IMR-90 (cell line): ENCODE measurements at regions not wholly inside any gene's neighbourhood (a gene's known extent, or its start where the extent isn't known, plus 50 kb on each side); places are given as distances from the start of the nearest gene placed in this dataset.

Source experiments
- ATAC-seq: fragments of 200-7000 bp; cut with Tn5 transposase; 2 replicates; pipeline ENCODE4 v1.9.1; 2020; ENCODE audit warnings: low read depth, mild to moderate bottlenecking, moderate library complexity
- BruUV-seq: library from RNA; stranded (reverse); fragments of 400-500 nt; replicated peaks from 2 replicates; lab custom pipeline; 2021; lab: Mats Ljungman, UMichigan
- CTCF ChIA-PET: fragments of 300-600 bp; formaldehyde crosslinking; extraction: SDS; loops from one replicate; lab custom pipeline; 2021; ENCODE audit warnings: antibody characterized with exemption; lab: Yijun Ruan, JAX
- POLR2A ChIA-PET: fragments of 300-600 bp; sonication (Branson Sonifier 250); formaldehyde crosslinking; loops from one replicate; lab custom pipeline; 2022; ENCODE audit warnings: antibody characterized with exemption; ENCODE audit not compliant: unreplicated experiment; lab: Charles Lee
- DNase-seq: peaks from one replicate; pipeline ENCODE4 v3.0.0; 2013
- H2AFZ ChIP-seq: replicated peaks from 2 replicates; pipeline ENCODE3; 2013; ENCODE audit warnings: low read length, mild to moderate bottlenecking; ENCODE audit not compliant: poor library complexity
- H2AK5ac ChIP-seq: 2 replicates; pipeline ENCODE4 v1.6.1; 2013; ENCODE audit warnings: low read depth, low read length, inconsistent platforms
- H2AK9ac ChIP-seq: replicated peaks from 2 replicates; pipeline ENCODE3; 2013; ENCODE audit warnings: mild to moderate bottlenecking, low read depth, low read length, moderate library complexity; ENCODE audit not compliant: poor library complexity
- H2BK120ac ChIP-seq: 2 replicates; pipeline ENCODE4 v1.6.1; 2013; ENCODE audit warnings: low read depth, low read length, inconsistent platforms
- H2BK15ac ChIP-seq: 3 replicates; pipeline ENCODE4 v1.6.1; 2013; ENCODE audit warnings: low read depth, low read length, inconsistent platforms
- H2BK20ac ChIP-seq: 2 replicates; pipeline ENCODE4 v1.6.1; 2013; ENCODE audit warnings: low read depth, mild to moderate bottlenecking, inconsistent platforms, low read length, moderate library complexity
- H2BK5ac ChIP-seq: 2 replicates; pipeline ENCODE4 v1.6.1; 2013; ENCODE audit warnings: mild to moderate bottlenecking, low read depth, low read length, inconsistent platforms; ENCODE audit not compliant: poor library complexity, severe bottlenecking
- H3K14ac ChIP-seq: replicated peaks from 2 replicates; pipeline ENCODE4 v1.6.1; 2013; ENCODE audit warnings: low read depth, low read length, inconsistent platforms
- H3K18ac ChIP-seq: 2 replicates; pipeline ENCODE4 v1.6.1; 2013; ENCODE audit warnings: low read depth, low read length, control low read depth
- H3K23ac ChIP-seq: 2 replicates; pipeline ENCODE4 v1.6.1; 2013; ENCODE audit warnings: low read depth, low read length, inconsistent platforms
- H3K27ac ChIP-seq: 2 replicates; pipeline ENCODE4 v1.5.1; 2013; ENCODE audit warnings: mild to moderate bottlenecking, control low read depth, low read length; ENCODE audit not compliant: insufficient read depth
- H3K27me3 ChIP-seq: 2 replicates; pipeline ENCODE4 v1.6.1; 2013; ENCODE audit warnings: low read length; ENCODE audit not compliant: control insufficient read depth, insufficient read depth
- H3K36me3 ChIP-seq: 2 replicates; pipeline ENCODE4 v1.6.1; 2013; ENCODE audit warnings: low read length, mixed read lengths; ENCODE audit not compliant: control insufficient read depth, insufficient read depth
- H3K4ac ChIP-seq: 2 replicates; pipeline ENCODE4 v1.6.1; 2013; ENCODE audit warnings: low read depth, low read length, inconsistent platforms
- H3K4me1 ChIP-seq: 2 replicates; pipeline ENCODE4 v1.6.1; 2013; ENCODE audit warnings: low read length, mixed read lengths; ENCODE audit not compliant: control insufficient read depth, insufficient read depth
- H3K4me2 ChIP-seq: 2 replicates; pipeline ENCODE4 v1.6.1; 2013; ENCODE audit warnings: low read depth, mild to moderate bottlenecking, control low read depth, low read length, moderate library complexity
- H3K4me3 ChIP-seq: 2 replicates; pipeline ENCODE4 v1.5.1; 2013; ENCODE audit warnings: low read depth, mild to moderate bottlenecking, control low read depth, low read length, moderate library complexity; ENCODE audit not compliant: insufficient read depth
- H3K56ac ChIP-seq: 2 replicates; pipeline ENCODE4 v1.6.1; 2013; ENCODE audit warnings: low read length, inconsistent platforms; ENCODE audit not compliant: insufficient read depth; ENCODE audit errors: extremely low read depth
- H3K79me1 ChIP-seq, 2 experiments: 2 replicates each; pipeline ENCODE4 v1.6.1; 2013; ENCODE audit warnings: low read length in 2 of 2, inconsistent platforms in 1 of 2, low read depth in 1 of 2
- H3K9ac ChIP-seq: 2 replicates; pipeline ENCODE4 v1.6.1; 2013; ENCODE audit warnings: low read depth, low read length, control low read depth
- H3K9me1 ChIP-seq: 2 replicates; pipeline ENCODE4 v1.6.1; 2013; ENCODE audit warnings: low read length, inconsistent platforms; ENCODE audit not compliant: insufficient read depth
- H3K9me3 ChIP-seq: 2 replicates; pipeline ENCODE4 v1.6.1; 2013; ENCODE audit warnings: low read length; ENCODE audit not compliant: control insufficient read depth, insufficient read depth
- H4K20me1 ChIP-seq: 2 replicates; pipeline ENCODE4 v1.6.1; 2013; ENCODE audit warnings: low read length, inconsistent platforms; ENCODE audit not compliant: insufficient read depth
- H4K5ac ChIP-seq: 2 replicates; pipeline ENCODE4 v1.6.1; 2013; ENCODE audit warnings: mild to moderate bottlenecking, low read depth, low read length, control low read depth
- H4K8ac ChIP-seq, 2 experiments: 2 replicates each; pipeline ENCODE4 v1.6.1; 2013; ENCODE audit warnings: low read depth in 2 of 2, low read length in 2 of 2, control low read depth in 1 of 2, inconsistent platforms in 1 of 2
- H4K91ac ChIP-seq: 2 replicates; pipeline ENCODE4 v1.6.1; 2013; ENCODE audit warnings: low read depth, low read length, inconsistent platforms; ENCODE audit not compliant: insufficient read depth
- BHLHE40 ChIP-seq: fragments of 150-350 bp; IDR thresholded peaks from 2 replicates; pipeline ENCODE4 v1.6.1; 2016; ENCODE audit warnings: mild to moderate bottlenecking, low read depth, low read length
- FOS ChIP-seq: fragments of 150-350 bp; IDR thresholded peaks from 2 replicates; pipeline ENCODE4 v1.6.1; 2016; ENCODE audit warnings: low read depth, low read length
- MAFK ChIP-seq: IDR thresholded peaks from 2 replicates; pipeline ENCODE4 v1.6.1; 2012; ENCODE audit warnings: low read depth, low read length, improper control_type of control experiment
- MAZ ChIP-seq: IDR thresholded peaks from 2 replicates; pipeline ENCODE4 v1.6.1; 2012; ENCODE audit warnings: low read depth, mild to moderate bottlenecking, low read length, improper control_type of control experiment, moderate library complexity, borderline replicate concordance
- MXI1 ChIP-seq: IDR thresholded peaks from 2 replicates; pipeline ENCODE4 v1.6.1; 2012; ENCODE audit warnings: low read depth, mild to moderate bottlenecking, low read length, moderate library complexity, borderline replicate concordance
- RAD21 ChIP-seq: IDR thresholded peaks from 2 replicates; pipeline ENCODE4 v1.6.1; 2012; ENCODE audit warnings: low read length, improper control_type of control experiment
- USF2 ChIP-seq: fragments of 150-350 bp; IDR thresholded peaks from 2 replicates; pipeline ENCODE4 v1.6.1; 2017; ENCODE audit warnings: mild to moderate bottlenecking, antibody characterized with exemption, low read length, low read depth
- WGBS, 2 experiments: methylation state at CpG; one replicate each; pipeline versions ENCODE4 v1.1.5 to v1.1.7; 2013; ENCODE audit warnings: missing lambda C conversion rate in 2 of 2; ENCODE audit not compliant: insufficient read length in 1 of 2; ENCODE audit errors: extremely low coverage in 2 of 2; 5-methylcytosine and 5-hydroxymethylcytosine counted together
- dilution Hi-C: fragments of 300-500 bp; cut with HindIII; formaldehyde crosslinking; loops from one replicate; pipeline ENCODE4 v1.14.3; 2018; ENCODE audit warnings: low sequenced_read_pairs; ENCODE audit not compliant: unreplicated experiment
- in situ Hi-C: fragments of 300-500 bp; cut with MboI; formaldehyde crosslinking; loops from 3 replicates; pipeline ENCODE4 v1.14.3; 2019; ENCODE audit warnings: low sequenced_read_pairs, inconsistent platforms, mixed read lengths
- intact Hi-C: fragments of 100-400 bp; cut with micrococcal nuclease; formaldehyde crosslinking; loops from 2 replicates; pipeline ENCODE4 v1.10.0; 2022

- TF ChIP-seq MXI1: no peak; the same call in 1 of the 2 replicates
Measured at GRCh38 chr10:78944723-78945312, 123.9 kb upstream of the ZMIZ1 start (continued).

- H4K20me1 ChIP-seq: peaks cover 5% of the 10 kb centered on the region; the same call in 1 of the 2 replicates
- peak overlapping the region; percentile 28; the same call in 1 of the 2 replicates for H2BK20ac ChIP-seq
- no peak overlapping the region for H3K4me2 ChIP-seq
- H3K18ac ChIP-seq: peak overlapping the region; percentile 18; the same call in 1 of the 2 replicates
- peak overlapping the region; percentile 40; the same call in 1 of the 2 replicates for H4K91ac ChIP-seq
- no CpG with 5 or more reads among the region's 4 CpGs for WGBS, 2 experiments
- no peak overlapping the region for H3K14ac ChIP-seq
- H4K5ac ChIP-seq: no peak overlapping the region; the same call in 1 of the 2 replicates
- BruUV-seq: no TSS peak
- no peak overlapping the region for H3K4me3 ChIP-seq
- no peak overlapping the region; the same call in 1 of the 2 replicates for H3K27ac ChIP-seq
- H2AFZ ChIP-seq: no peak overlapping the region
- H2BK120ac ChIP-seq: peak overlapping the region; percentile 35
- ChIA-PET CTCF (no interaction called here), POLR2A (no interaction called here)
- peaks cover 28% of the 10 kb centered on the region for H3K9me1 ChIP-seq
- H3K4ac ChIP-seq: peak overlapping the region; percentile 55
- peak overlapping the region; percentile 45 for H2AK9ac ChIP-seq
- H3K23ac ChIP-seq: no peak overlapping the region
- intact Hi-C loops (loop anchor here (5.0 to 10.0 kb wide), 3 partner anchors 121 to 281 kb away; partner anchors contain the start of gene ZMIZ1), dilution Hi-C loops (no loop called here), in situ Hi-C loops (no loop called here)
- peak overlapping the region; percentile 4 for H2BK5ac ChIP-seq
- DNase-seq (no peak), ATAC-seq (no peak)
- H3K36me3 ChIP-seq: no peaks in the 10 kb centered on the region
- H3K27me3 ChIP-seq: peaks cover 3% of the 10 kb centered on the region
- no peak overlapping the region for H4K8ac ChIP-seq
- peak overlapping the region; percentile 47; the same call in 1 of the 2 replicates for H2AK5ac ChIP-seq
- H3K9me3 ChIP-seq: 0 out of 2 replicates have a peak, but pooled peaks cover 5% of the 10 kb centered on the region
- peaks cover 36% of the 10 kb centered on the region for H3K4me1 ChIP-seq
- H3K56ac ChIP-seq: no peak overlapping the region
- TF ChIP-seq MAZ (no peak), RAD21 (no peak), MAFK (no peak), USF2 (no peak), BHLHE40 (no peak), FOS (no peak)
- no peak overlapping the region for H3K9ac ChIP-seq
- H2BK15ac ChIP-seq: peak overlapping the region; percentile 14; the same call in 1 of the 3 replicates
- H3K79me1 ChIP-seq: no peaks in the 10 kb centered on the region
Measured at GRCh38 chr10:78945838-78946237, 122.9 kb upstream of the ZMIZ1 start.
